GM21390 (cell line): ENCODE measurements at regions not wholly inside any gene's neighbourhood (a gene's known extent, or its start where the extent isn't known, plus 50 kb on each side); places are given as distances from the start of the nearest gene placed in this dataset.
"Not testable (repeated sequence)": the region's sequence is repeated elsewhere in the genome, so short reads cannot be mapped to it uniquely, and the experiment has no call there.

Experiments used
- ATAC-seq: cut with Tn5 transposase; IDR thresholded peaks from one replicate; pipeline ENCODE4 v1.9.1; 2021; ENCODE audit not compliant: unreplicated experiment

GRCh38 chr2:765369-765768, 88.2 kb upstream of the TMEM18 start:
- ATAC-seq = no peak

- no peak for ATAC-seq
Observed at GRCh38 chr2:763766-764525, 86.7 kb upstream of the TMEM18 start.

DNA sequence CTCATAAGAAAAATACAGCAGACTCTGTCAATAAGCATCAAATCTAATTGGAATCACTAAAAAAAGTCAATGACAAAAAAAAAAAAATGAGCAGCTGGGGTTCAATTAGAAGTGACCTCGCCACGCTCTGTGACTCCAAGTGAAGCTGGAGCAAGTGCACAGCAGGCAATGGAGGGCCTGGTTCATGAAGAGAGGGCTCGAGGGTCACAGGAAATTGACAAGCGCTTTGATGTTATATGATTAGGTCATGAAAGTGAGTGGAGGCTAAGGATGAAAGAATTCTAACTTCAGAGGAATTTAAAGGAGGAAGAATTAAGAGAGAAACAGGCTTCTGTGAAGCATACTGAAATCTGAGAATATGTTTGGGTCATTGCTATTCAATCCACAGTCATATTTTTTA, 85.4 kb upstream of the TMEM18 start:
- ATAC-seq = no peak

GRCh38 chr2:761384-761783, 84.2 kb upstream of the TMEM18 start:
- ATAC-seq = no peak

DNA sequence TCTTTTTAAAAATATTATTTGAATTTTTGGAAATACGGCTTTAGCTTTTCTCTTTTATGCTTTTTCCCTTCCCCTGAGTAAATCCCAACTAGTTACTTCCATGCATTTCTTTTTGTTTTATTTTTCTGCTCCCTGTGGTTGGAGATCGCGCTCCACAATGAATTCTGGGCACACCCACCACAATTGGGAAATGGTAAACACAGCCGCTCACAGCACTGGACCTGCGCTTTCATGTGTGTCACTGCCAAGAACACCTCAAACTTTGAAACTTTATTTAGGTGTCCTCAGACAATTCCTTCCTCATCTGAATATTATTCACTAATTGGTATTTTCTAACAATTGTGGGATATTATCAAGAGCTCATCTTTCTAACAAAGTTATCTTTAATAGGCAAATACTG, 82.8 kb upstream of the TMEM18 start:
- no peak for ATAC-seq

- ATAC-seq = no peak
Observed at GRCh38 chr2:758073-758820, 81.0 kb upstream of the TMEM18 start.

GRCh38 chr2:753123-753522, 75.9 kb upstream of the TMEM18 start:
- ATAC-seq = no peak

- ATAC-seq = no peak
Observed at GRCh38 chr2:751474-751873, 74.3 kb upstream of the TMEM18 start.

DNA sequence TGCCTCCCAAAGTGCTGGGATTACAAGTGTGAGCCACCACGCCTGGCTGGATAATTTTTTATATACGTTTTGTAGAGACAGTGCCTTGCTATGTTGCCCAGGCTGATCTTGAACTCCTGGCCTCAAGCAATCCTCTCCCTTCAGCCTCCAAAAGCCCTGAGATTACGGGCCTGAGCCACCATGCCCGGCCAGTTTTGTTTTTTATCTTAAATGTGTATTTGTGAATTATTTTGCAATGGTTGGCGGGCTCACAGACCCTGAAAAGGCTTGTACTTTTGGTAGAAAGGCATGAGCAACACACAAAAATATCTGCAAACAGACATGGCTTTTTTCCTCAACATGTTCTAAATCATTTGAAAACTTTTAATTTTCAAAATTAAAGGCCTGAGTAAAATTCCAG, 73.4 kb upstream of the TMEM18 start:
- ATAC-seq = no peak

DNA sequence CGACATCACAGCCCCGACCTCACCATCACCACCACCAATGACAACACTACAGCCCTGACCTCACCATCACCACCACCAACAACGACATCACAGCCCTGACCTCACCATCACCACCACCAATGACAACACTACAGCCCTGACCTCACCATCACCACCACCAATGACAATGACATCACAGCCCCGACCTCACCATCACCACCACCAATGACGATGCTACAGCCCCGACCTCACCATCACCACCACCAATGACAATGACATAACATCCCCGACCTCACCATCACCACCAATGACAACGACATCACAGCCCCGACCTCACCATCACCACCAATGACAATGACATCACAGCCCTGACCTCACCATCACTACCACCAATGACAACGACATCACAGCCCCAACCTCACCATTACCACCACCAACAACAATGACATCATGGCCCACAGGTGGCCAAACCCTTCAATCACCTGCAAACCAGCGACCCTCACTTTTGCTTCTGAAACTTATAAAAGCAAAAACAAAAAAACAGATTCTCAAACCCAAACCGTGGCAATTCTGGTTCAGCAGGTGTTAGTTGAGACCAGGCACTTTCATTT, 70.7 kb upstream of the TMEM18 start:
- ATAC-seq = no peak

DNA sequence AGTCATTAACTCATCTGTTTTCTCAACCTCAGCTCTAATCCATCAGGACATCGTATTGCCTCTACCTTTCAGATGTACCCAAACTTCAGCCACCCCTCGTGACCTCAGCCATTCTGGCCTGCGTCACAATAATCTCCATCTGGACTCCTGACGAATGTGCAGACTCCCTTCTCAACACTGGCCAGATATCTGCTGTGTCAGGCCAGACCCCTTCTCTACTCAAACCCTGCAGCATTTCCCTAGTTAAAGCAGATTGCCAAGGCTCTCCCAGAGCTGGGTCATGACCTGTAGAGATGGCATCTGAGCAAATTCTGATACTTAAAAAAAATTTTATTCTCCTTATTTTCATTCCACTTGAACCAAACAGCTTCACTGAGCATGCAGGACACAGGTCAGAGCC, 69.5 kb upstream of the TMEM18 start:
- no peak for ATAC-seq

- no peak for ATAC-seq
Observed at GRCh38 chr2:744088-744487, 66.9 kb upstream of the TMEM18 start.

DNA sequence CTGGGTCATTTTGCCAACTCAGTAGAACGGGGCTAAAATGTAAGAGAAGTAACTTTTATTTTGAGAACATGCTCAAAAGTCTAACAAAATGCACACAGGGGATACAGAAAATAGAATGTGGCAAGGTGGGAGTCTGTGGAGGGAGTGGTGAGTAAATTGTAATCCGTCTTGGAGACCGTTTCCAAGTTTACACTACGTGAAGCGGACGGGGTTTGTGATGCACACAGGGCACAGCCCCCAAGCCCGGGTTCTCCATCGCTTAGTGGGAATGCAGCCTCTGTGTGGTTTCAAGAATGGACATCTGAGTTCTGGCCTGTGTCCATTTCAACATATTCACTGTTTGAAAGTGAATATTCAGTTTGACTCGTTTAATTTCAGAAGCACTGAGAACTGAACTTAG, 65.0 kb upstream of the TMEM18 start:
- no peak for ATAC-seq

GRCh38 chr2:741195-741496, 63.9 kb upstream of the TMEM18 start:
- no peak for ATAC-seq

DNA sequence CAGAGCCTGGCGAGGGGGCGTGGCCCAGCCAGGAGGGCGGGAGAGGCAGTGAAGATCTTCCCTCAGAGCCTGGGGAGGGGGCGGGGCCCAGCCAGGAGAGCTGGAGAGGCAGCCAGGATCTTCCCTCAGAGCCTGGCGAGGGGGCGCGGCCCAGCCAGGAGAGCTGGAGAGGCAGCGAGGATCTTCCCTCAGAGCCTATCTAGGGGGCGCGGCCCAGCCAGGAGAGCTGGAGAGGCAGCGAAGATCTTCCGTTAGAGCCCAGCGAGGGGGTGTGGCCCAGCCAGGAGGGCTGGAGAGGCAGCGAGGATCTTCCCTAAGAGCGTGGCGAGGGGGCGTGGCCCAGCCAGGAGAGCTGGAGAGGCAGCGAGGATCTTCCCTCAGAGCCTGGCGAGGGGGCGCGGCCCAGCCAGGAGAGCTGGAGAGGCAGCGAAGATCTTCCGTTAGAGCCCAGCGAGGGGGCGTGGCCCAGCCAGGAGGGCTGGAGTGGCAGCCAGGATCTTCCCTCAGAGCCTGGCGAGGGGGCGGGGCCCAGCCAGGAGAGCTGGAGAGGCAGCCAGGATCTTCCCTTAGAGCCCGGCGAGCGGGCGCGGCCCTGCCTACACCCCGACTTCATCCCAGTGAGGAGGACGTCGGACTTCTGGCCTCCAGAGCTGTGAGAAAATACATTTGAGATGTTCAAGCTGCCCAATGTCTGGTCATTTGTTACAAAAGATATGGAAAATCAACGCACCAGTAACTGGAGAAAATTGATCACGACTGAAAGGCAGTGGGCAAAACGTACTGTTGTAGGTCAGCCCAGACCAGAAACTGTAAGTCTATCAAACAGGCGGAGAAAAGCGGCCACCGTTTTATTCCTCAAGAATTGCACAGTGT, 63.4 kb upstream of the TMEM18 start:
- ATAC-seq = not testable (repeated sequence)

DNA sequence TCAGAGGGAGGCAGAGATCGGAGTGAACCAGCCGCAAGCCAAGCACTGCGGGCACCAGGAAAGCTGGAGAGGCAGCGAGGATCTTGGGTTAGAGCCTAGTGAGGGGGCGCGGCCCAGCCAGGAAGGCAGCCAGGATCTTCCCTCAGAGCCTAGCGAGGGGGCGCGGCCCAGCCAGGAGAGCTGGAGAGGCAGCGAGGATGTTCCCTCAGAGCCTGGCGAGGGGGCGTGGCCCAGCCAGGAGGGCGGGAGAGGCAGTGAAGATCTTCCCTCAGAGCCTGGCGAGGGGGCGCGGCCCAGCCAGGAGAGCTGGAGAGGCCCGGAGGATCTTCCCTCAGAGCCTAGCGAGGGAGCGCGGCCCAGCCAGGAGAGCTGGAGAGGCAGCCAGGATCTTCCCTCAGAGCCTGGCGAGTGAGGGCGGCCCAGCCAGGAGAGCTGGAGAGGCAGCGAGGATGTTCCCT, 62.7 kb upstream of the TMEM18 start:
- ATAC-seq = not testable (repeated sequence)

DNA sequence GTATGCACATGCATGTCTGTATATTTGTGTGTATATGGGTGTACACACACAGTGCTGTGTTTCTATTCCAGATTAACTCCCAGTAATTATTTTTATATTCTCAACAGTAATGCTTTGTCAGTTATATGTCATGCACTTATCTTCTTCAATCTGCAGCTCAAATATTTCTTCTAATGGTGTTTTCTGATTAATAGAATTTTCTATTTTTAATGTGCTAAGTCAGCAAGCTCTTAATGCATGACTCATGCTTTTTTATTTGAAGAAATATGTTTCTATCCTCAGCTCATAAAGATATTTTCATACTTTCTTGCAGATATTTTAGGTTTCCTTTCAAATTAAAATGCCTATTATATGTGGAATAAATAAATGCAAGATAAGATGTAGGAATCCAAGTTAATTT, 59.7 kb upstream of the TMEM18 start:
- ATAC-seq = no peak

- ATAC-seq = peak; percentile 74
Observed at GRCh38 chr2:735670-736218, 58.5 kb upstream of the TMEM18 start.

DNA sequence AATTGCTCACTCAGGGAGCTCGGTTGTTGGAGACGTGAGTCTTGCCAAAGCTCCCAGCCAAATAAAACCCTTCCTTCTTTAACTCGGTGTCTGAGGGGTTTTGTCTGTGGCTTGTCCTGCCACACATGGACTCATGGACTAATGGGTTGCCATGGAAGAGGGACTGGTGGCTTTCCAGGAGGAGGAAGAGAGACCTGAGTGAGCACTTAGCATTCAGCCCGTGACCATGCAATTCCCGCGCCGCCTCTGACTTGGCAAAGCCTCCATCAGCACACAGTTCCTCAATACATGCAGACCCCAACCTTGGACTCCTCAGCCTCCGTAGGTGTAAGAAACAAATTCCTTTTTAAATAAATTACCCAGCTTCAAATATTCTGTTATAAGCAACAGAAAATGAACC, 57.3 kb upstream of the TMEM18 start:
- ATAC-seq = no peak

- ATAC-seq = no peak
Observed at GRCh38 chr2:733495-733894, 56.3 kb upstream of the TMEM18 start.

DNA sequence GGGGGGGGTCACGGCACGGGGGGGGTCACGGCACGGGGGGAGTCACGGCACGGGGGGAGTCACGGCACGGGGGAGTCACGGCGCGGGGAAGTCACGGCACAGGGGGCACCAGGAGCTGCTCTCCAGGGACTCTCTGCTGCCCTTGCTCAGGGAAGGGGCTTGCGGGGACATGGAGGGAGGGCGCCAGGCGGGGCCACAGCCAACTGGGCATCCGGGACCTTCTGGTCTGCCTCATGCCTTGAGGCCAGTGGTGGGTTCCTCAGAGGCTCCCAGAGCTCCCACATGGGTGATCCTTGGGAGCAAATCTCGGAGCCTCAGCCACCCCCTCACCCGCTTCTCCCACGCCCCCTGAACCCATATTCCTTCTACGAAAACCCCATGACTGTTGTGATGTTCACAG, 55.8 kb upstream of the TMEM18 start:
- no peak for ATAC-seq
